Fibroblast of skin of right quadriceps (primary cell): ENCODE measurements at regions not wholly inside any gene's neighbourhood (a gene's known extent, or its start where the extent isn't known, plus 50 kb on each side); places are given as distances from the start of the nearest gene placed in this dataset.
A peak's percentile ranks its signal among the peaks of the same experiment; 100 is the strongest.

Experiments
- DNase-seq: peaks from one replicate; pipeline ENCODE4 v3.0.0-alpha.2; 2013

DNA sequence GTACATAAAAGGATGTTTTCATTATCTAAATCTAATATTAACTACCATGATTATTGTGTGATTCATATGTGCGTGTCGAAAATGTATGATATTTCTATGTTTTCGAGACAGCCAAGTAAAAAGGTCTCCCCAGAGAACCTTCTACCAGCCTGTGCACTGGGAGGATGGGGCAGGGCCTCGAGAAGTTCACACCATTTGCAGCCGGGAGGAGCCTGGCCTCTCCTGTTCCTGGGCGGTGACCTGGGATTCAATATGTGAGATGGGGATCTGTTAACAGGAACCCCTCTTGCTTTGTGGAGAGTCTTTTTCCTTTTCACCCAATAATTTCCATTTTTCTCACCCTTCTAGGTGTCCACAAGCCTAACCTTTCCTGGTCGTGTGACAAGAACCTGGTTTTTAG lies 189.3 kb downstream of the IPO8 start:
- DNase-seq: no peak

DNA sequence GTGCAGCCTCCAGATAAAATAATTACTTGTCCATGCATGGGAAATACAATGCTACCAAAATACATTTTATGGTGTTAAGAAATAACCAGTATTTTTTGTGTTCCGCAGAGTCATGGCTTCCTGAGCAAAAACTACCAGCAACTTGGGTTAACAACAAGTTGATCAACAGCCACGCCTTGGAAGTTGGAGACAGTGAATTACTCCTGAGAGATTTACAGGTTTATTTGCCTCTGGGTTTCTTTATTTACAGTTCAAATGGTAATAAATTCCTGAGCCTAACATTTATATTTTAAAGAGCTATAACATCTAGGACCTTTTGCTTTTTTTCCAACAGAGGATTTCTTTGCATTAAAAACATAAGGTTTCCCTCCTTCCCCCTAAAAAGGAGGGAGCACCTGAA lies 194.0 kb downstream of the IPO8 start:
- DNase-seq: no peak

GRCh38 chr12:30500532-30500931 lies 195.1 kb downstream of the IPO8 start:
- DNase-seq: no peak

DNA sequence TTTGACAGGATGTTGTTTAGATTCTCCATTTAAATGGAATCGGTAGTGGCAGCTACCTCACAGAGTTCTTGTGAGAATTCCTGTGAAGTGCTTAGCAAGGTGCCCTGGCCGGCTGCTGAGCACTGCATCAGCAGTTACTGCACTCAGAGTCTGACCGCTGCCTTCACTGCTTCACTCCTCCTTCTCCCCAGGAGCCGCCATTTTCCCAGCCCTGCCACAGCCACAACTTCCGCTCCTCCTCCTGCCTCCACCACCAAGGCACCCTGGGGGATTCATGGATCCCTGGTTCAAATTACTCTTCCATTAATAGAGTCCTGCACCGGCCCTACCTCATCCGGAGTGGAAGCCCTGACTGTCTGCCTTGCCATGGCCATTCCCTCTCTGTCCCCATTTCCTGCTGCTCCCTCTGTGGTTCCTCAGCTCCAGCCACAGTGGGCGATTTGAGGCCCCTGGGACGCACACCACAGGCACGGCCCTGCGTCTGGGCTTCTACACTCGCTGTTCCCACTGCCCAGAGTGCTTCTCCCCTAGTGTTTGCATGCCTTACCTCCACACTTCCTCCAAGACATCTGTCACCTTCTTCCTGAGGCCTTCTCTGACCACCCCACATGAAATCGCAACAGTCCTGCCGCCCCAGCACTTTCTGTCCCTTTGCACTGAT lies 210.3 kb downstream of the IPO8 start:
- no peak for DNase-seq

DNA sequence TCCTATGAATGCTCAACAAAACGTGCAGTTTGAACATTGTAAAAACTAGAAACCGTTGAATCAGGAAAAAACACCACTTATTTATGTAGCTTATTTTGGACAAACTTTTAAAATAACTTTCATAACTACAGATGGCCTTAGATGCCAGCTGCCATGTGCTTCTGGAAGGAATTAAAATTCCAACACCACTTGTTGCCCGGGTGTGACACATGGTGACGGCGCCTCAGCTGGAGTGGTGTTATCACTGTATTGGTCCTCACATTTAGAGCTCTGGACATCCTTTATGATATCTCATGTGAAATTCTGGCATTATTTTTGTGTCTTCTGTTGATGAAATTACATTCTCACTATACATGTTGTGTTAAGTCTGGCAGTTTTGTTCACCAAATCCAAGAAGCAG lies 211.0 kb downstream of the IPO8 start:
- DNase-seq: no peak

- DNase-seq: no peak
Observed at GRCh38 chr12:30482650-30483049, 213.0 kb downstream of the IPO8 start.

DNA sequence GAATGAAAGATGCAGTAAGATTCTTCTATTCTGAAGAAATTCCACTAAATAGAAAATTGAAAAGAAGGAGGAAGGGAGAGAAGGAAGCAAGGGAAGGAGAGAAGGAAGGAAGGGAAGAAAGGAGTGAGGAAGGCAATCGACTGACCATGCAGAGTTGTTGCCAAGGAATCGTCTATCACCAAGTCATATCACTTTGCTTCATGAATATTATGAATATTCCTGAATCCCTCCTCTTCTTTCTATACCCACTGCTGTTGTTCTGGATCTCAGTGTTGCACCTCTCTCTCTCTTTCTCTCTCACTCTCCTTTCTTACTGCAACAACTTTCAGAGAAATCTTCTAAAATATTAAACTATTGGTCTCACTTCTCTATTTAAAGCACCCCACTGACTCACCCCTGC lies 222.4 kb downstream of the IPO8 start:
- DNase-seq: no peak

DNA sequence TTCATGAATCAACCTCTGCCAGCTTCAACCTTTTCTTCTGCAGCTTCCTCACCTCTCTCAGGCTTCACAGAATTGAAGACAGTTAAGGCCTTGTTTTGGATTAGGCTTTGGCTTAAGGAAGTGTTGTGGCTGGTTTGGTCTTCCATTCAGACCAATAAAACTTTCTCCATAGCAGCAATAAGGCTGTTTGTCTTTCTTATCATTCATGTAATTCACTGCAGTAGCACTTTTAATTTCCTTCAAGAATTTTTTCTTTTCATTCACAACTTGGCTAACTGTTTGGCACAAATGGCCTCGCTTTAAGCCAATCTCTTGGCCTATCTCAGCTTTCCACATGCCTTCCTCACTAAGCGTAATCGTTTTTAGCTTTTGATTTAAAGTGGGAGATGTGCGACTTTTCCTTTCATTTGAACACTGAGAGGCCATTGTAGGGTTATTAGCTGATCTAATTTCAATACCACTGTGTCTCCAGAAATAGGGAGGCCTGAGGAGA lies 229.5 kb downstream of the IPO8 start:
- no peak for DNase-seq

DNA sequence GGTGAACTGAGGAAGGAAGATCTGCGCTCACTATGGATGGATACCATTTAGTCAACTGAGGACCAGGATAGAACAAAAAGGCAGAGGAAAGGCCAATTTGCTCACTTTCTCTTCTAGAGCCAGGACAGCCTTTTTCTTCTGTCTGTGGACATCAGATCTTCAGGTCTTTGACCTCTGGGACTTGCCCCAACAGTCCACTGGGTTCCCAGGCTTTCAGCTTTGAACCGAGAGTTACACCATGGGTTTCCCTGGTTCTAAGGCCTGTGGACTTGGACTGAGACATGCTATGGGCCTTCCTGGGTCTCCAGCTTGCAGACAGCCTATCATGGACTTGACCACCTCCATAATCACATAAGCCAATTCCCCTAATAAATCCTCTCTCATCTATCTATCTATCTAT lies 232.0 kb downstream of the IPO8 start:
- DNase-seq: no peak

- DNase-seq: no peak
Observed at GRCh38 chr12:30462249-30462648, 233.4 kb downstream of the IPO8 start.

DNA sequence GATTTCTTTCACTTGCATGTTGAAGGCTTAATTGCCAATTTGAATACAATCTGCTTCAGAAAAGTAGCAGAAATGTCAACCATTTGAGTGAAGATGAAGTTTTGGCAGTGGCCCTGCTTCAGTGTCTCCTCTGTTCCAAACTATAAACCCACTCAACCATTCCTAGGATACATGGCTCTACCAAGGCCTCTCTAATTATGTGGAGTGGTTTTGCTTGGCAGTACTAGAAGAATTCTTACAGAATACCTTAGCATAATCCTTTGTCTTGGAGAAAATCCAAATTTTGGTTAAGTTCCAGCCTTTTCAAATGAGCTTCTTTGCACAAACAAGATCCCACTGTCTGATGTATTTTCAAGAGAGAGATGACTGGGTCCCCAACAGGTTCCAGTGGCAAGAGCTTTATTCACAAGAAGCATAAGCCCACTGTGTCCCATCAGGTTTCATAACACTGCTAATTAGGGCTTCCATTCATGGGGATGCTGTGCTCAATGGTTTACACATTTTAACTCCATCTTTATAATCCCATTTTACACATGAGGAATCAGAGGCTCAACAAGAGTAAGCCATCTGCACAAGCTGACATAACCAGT lies 234.5 kb downstream of the IPO8 start:
- DNase-seq: no peak

- DNase-seq: no peak
Observed at GRCh38 chr12:30458453-30458852, 237.2 kb downstream of the IPO8 start.

- DNase-seq: peak; percentile 84
Observed at GRCh38 chr12:30457621-30458289, 237.9 kb downstream of the IPO8 start.

DNA sequence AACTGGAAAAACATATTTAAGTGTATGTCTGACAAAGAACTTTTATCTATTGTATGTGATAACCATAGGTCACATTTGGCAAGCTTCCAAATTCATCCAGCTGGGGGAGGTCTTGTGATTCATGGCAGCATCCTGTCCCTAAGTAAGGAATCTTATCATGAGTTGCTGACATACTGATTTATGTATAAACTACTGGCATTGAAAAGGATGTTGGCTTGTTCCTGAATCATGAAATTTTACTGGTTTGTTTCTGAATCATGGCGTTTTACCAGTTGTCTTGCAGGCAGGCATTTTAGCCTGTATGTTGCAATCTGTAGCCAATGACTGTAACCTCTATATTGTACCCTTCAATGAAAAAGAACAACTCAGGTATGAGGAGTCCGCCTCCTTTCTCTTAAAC lies 244.8 kb downstream of the IPO8 start:
- DNase-seq: peak; percentile 61

DNA sequence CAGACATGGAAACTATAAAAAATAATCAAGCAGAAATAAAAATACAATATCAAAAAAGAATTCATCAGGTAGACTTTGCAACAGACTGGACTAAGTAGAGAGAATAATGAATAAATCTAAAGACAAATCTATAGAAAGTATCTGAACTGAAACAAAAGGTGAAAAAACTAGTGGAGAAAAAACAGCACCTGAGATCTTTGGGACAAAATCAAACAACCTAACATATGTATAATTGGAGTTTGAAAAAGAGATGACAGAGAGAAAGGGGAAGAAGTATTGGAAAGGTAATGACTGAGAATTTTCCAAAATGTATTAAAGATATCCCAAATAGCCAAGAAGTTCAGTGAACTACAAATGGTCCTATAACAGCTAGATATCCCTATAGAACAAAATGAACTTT lies 245.4 kb downstream of the IPO8 start:
- no peak for DNase-seq

DNA sequence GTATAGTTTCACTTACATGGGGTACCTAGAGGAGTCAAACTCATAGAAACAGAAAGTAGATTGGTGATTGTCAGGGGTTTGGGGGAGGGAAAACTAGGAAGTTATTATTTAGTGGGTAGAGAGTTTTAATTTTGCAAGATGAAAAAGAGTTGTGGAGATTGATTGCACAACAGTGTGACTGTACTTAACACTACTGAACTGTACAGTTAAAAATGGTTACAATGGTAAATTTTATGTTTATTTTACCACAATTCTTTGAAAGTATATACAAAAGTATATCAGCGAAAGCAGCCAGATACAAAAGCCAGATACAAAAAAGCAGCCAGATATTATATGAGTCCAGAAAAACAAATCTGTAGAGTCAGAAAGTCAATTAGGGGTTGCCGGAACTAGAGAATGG lies 247.6 kb downstream of the IPO8 start:
- no peak for DNase-seq

DNA sequence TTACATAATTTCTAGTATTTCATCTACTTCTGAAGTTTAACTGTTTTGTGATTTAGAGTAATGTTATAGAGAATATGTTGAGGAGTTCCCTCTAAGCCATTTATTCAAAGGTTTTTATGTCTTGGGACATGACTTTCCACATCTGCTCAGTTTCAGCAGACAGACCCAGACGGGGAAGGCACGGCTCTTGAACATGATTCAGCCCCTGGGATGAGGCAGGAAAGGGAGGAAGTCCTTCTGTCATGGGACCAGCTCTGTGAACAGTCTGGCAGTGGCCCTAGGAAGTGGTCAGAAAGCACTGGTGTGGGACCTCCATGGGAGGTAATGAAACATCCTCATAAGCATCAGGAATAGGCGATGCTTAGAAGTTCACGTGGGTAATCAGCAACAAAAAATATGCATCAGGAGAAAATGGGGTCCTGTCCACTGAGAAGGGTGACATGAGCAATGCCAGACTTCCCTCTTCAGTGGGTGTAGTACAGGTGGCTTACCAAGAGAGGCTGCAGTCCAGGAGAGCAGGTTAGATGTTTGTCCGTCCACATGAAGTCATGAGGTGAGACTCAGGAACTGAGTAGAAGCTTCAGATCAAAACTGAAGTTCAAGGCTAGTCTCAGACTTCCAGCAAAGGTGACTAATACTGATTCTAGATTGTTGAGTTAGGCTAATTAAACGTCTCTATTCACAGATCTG lies 248.5 kb downstream of the IPO8 start:
- DNase-seq: peak; percentile 2

GRCh38 chr12:30442461-30442860 lies 253.2 kb downstream of the IPO8 start:
- peak; percentile 3 for DNase-seq

- peak; percentile 24 for DNase-seq
Observed at GRCh38 chr12:30440826-30441602, 254.7 kb downstream of the IPO8 start.

DNA sequence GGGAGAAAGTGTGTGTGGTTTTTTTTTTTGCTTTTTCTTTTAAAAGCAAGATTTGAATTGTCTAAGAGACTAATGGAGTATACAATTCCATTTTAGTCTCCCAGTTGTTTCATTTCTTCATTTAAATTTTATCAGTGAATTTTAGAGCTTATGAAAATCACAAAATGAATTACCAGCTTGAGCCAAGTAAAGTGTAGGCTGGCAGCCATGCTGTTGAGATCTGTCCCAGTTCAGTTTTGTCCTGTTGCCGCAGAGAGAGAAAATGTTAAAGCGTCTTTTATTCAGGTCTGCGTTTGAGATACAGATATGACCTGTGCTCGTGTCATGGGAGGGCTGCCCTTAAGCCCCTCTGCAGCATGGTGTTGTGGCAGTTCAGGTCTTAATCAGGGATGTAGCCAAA lies 256.5 kb downstream of the IPO8 start:
- DNase-seq: no peak

DNA sequence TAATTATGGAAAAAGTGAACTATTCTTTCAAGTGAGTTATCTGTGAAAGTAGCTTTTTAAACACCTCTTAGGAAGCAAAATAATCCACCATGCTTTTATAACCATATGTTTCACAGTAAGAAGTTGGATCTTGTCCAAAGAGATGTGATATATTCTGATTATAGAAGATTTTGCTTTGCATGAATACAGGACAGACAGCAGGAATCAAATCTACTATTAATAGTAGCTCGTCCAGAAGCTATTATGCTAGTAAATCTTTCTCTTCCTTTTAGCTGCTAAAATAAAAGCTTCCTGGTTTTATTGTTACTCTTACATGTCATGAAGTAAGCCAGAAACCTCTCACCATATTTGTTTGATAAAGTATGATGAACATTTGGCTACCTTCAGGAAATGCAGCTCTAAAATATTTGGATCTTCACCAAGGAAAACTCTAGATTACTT lies 257.0 kb downstream of the IPO8 start:
- no peak for DNase-seq

GRCh38 chr12:30437616-30438015 lies 258.1 kb downstream of the IPO8 start:
- DNase-seq: peak; percentile 17

DNA sequence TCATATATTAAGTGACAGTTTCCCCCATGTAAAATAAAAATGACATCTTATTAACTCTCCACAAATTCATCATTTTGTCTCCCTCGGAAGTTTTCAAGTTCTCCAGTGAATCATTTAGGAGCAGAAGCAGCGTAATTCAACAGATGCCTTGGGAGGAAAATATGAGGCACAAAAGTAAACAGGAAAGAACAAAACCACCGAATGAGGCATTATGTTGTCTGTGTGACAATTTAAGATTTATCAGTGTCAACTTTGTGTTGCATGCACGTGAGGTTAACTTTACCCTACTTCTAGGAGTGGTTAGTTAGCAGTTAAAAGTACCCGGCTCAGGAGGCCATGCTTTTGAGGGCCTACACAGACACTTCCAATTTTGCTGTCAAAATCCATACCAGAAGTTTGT lies 258.6 kb downstream of the IPO8 start:
- DNase-seq: no peak
